Panc1 (cell line): ENCODE measurements at regions not wholly inside any gene's neighbourhood (a gene's known extent, or its start where the extent isn't known, plus 50 kb on each side); places are given as distances from the start of the nearest gene placed in this dataset.

Source experiments
- POLR2AphosphoS5 ChIP-seq: IDR thresholded peaks from 2 replicates; pipeline ENCODE4 v1.6.1; 2012; ENCODE audit warnings: mild to moderate bottlenecking, low read depth, low read length, moderate library complexity
- TCF7L2 ChIP-seq: IDR thresholded peaks from 2 replicates; pipeline ENCODE4 v1.6.1; 2011; ENCODE audit warnings: mild to moderate bottlenecking, low read depth, low read length, inconsistent platforms
- TF ChIP-seq, protein P1 (sequence below): fragments of 450-650 bp; IDR thresholded peaks from 2 replicates; pipeline ENCODE4 v1.5.1; 2017; ENCODE audit warnings: mild to moderate bottlenecking
- TF ChIP-seq, protein P2 (sequence below), 2 experiments: IDR thresholded peaks; 2 replicates each; pipeline ENCODE4 v1.6.1; 2011 to 2012; ENCODE audit warnings: low read depth in 2 of 2, control low read depth in 1 of 2, low read length in 1 of 2, mild to moderate bottlenecking in 1 of 2, moderate library complexity in 1 of 2; ENCODE audit not compliant: insufficient read depth in 1 of 2

DNA sequence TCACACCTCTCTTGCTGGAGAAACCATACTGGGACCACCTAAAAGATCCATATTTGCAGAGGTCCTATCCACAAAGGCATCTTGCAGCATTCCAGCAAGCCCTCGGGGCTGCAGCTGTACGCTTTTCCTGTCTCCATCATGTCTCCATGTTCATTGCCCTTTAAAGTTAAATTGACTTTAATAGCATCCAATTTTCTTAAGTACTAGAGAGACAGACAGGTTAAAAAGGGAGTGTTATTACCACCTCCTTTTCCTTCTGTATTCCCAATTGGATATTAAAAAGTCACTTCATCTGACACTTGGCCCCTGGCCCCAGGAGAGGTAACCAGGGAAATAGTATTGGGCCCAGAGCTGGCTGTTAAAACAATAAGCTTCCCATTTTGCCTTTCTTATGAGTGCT is 178.6 kb downstream of the UNC5CL start:
- TF ChIP-seq, protein P1, sequence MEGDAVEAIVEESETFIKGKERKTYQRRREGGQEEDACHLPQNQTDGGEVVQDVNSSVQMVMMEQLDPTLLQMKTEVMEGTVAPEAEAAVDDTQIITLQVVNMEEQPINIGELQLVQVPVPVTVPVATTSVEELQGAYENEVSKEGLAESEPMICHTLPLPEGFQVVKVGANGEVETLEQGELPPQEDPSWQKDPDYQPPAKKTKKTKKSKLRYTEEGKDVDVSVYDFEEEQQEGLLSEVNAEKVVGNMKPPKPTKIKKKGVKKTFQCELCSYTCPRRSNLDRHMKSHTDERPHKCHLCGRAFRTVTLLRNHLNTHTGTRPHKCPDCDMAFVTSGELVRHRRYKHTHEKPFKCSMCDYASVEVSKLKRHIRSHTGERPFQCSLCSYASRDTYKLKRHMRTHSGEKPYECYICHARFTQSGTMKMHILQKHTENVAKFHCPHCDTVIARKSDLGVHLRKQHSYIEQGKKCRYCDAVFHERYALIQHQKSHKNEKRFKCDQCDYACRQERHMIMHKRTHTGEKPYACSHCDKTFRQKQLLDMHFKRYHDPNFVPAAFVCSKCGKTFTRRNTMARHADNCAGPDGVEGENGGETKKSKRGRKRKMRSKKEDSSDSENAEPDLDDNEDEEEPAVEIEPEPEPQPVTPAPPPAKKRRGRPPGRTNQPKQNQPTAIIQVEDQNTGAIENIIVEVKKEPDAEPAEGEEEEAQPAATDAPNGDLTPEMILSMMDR: no peak
- TF ChIP-seq, protein P2, sequence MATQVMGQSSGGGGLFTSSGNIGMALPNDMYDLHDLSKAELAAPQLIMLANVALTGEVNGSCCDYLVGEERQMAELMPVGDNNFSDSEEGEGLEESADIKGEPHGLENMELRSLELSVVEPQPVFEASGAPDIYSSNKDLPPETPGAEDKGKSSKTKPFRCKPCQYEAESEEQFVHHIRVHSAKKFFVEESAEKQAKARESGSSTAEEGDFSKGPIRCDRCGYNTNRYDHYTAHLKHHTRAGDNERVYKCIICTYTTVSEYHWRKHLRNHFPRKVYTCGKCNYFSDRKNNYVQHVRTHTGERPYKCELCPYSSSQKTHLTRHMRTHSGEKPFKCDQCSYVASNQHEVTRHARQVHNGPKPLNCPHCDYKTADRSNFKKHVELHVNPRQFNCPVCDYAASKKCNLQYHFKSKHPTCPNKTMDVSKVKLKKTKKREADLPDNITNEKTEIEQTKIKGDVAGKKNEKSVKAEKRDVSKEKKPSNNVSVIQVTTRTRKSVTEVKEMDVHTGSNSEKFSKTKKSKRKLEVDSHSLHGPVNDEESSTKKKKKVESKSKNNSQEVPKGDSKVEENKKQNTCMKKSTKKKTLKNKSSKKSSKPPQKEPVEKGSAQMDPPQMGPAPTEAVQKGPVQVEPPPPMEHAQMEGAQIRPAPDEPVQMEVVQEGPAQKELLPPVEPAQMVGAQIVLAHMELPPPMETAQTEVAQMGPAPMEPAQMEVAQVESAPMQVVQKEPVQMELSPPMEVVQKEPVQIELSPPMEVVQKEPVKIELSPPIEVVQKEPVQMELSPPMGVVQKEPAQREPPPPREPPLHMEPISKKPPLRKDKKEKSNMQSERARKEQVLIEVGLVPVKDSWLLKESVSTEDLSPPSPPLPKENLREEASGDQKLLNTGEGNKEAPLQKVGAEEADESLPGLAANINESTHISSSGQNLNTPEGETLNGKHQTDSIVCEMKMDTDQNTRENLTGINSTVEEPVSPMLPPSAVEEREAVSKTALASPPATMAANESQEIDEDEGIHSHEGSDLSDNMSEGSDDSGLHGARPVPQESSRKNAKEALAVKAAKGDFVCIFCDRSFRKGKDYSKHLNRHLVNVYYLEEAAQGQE (IDR thresholded peaks at IDR 0.05; ENCODE audit: insufficient read depth in 1 of 2, low read depth in 2 of 2, low read length in 1 of 2): no peak
- TF ChIP-seq TCF7L2 (no peak), POLR2AphosphoS5 (no peak)
